ENCODE measurements at regions not wholly inside any gene's neighbourhood (a gene's known extent, or its start where the extent isn't known, plus 50 kb on each side); places are given as distances from the start of the nearest gene placed in this dataset.

DNA sequence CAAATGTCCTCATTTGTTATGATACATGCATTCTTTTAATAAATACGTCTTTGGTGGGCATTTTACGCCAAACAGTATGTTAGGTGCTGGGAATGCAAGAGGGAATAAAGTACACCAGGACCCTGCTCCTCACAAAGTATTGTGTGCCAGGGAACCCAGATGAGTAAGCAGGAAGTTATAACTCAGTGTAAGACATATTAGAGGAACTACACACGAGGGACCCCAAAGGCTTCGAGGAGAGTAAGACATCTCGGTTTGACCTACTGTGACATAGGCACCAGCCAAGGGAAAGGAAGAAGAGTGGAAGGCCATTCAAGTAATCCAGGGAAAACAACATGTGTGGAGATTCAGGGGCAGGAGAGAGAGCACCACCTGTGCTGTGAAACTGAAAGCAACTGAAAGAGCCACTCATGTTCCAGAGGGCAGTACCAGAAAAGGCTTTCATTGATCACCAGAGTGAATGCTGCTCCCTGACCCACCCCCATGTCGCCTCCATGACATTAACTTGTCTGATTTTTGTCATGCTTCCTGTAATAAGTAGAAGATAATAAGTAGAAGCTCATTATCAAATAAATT, 542.5 kb upstream of the PKN2 start:
- Histone ChIP-seq H3K36me3 (ENCODE audit: insufficient read depth, low read length) (no peaks in the 10 kb centered on the region), H3K27ac (ENCODE audit: low read depth, low read length) (no peak overlapping the region), H3K27me3 (ENCODE audit: insufficient read depth, low read length) (no peaks in the 10 kb centered on the region), H3K4me3 (ENCODE audit: insufficient read depth, low read length) (peak overlapping the region; percentile 29), H3K9me3 (ENCODE audit: low read depth, low read length) (no peaks in the 10 kb centered on the region), H3K4me1 (ENCODE audit: insufficient read depth, low read length) (no peaks in the 10 kb centered on the region), H3K79me2 (ENCODE audit: insufficient read depth, low read length) (no peaks in the 10 kb centered on the region), H4K20me1 (ENCODE audit: insufficient read depth, low read length) (no peaks in the 10 kb centered on the region), H3K4me2 (ENCODE audit: insufficient read depth, low read length) (peak overlapping the region; percentile 41), H2AFZ (ENCODE audit: low read length) (peak overlapping the region; percentile 42)
- DNase-seq (ENCODE audit: insufficient read length, low spot score, missing footprints), result no peak
- TF ChIP-seq, protein P1, sequence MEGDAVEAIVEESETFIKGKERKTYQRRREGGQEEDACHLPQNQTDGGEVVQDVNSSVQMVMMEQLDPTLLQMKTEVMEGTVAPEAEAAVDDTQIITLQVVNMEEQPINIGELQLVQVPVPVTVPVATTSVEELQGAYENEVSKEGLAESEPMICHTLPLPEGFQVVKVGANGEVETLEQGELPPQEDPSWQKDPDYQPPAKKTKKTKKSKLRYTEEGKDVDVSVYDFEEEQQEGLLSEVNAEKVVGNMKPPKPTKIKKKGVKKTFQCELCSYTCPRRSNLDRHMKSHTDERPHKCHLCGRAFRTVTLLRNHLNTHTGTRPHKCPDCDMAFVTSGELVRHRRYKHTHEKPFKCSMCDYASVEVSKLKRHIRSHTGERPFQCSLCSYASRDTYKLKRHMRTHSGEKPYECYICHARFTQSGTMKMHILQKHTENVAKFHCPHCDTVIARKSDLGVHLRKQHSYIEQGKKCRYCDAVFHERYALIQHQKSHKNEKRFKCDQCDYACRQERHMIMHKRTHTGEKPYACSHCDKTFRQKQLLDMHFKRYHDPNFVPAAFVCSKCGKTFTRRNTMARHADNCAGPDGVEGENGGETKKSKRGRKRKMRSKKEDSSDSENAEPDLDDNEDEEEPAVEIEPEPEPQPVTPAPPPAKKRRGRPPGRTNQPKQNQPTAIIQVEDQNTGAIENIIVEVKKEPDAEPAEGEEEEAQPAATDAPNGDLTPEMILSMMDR (IDR thresholded peaks at IDR 0.05; ENCODE audit: extremely low read depth, low read depth, low read length), result no peak

DNA sequence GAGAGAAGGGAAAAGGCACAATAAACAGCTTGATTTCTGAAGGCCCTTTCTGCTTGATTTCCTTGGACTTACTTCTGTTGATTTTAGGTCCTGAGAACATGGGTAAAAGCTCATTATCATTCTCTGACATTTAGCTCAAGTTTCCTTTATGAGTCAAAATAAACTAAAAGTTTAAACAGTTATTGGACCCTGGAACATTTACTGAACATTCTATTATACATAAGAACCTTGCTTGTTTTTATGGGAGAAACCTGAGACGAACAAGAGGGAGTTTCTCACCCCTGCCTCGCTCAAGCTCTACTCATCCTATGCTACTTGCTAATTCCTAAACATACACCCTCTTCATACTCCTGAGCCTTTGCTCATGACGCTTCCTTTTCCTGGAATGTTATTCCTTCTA, 538.3 kb upstream of the PKN2 start:
- H3K4me2 ChIP-seq (ENCODE audit: insufficient read depth, low read length), result no peak overlapping the region
- H3K4me1 ChIP-seq (ENCODE audit: insufficient read depth, low read length), result no peaks in the 10 kb centered on the region
- H3K27me3 ChIP-seq (ENCODE audit: insufficient read depth, low read length), result no peaks in the 10 kb centered on the region
- H3K36me3 ChIP-seq (ENCODE audit: insufficient read depth, low read length), result no peaks in the 10 kb centered on the region
- H4K20me1 ChIP-seq (ENCODE audit: insufficient read depth, low read length), result no peaks in the 10 kb centered on the region
- no peaks in the 10 kb centered on the region for H3K79me2 ChIP-seq (ENCODE audit: insufficient read depth, low read length)
- H3K4me3 ChIP-seq (ENCODE audit: insufficient read depth, low read length), result no peak overlapping the region
- H2AFZ ChIP-seq (ENCODE audit: low read length), result no peak overlapping the region
- DNase-seq (ENCODE audit: insufficient read length, low spot score, missing footprints), result no peak
- no peaks in the 10 kb centered on the region for H3K9me3 ChIP-seq (ENCODE audit: low read depth, low read length)
- TF ChIP-seq, protein P1 (IDR thresholded peaks at IDR 0.05; ENCODE audit: extremely low read depth, low read depth, low read length), result no peak
- no peak overlapping the region for H3K27ac ChIP-seq (ENCODE audit: low read depth, low read length)

DNA sequence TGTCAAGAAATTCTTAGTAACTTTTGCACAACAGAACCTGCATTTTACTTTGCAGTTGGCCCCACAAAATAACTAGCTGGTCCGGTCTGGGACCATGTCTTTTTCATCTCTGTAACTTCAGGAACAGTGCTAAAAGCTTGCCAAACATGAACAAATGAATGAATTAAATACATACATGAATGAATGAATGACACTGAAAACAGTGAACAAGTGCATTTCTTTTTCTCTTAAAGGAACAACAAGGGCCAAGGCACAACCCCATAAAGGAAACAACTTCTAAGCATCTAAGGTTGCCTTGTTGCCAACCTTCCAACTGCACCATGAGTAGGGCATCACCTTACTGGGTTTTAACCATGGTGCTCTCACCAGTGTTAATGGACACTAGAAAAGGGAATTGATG, 534.4 kb upstream of the PKN2 start:
- Histone ChIP-seq H3K79me2 (ENCODE audit: insufficient read depth, low read length) (no peaks in the 10 kb centered on the region), H3K27me3 (ENCODE audit: insufficient read depth, low read length) (no peaks in the 10 kb centered on the region), H3K4me2 (ENCODE audit: insufficient read depth, low read length) (no peak overlapping the region), H2AFZ (ENCODE audit: low read length) (no peak overlapping the region), H4K20me1 (ENCODE audit: insufficient read depth, low read length) (no peaks in the 10 kb centered on the region), H3K4me1 (ENCODE audit: insufficient read depth, low read length) (no peaks in the 10 kb centered on the region), H3K27ac (ENCODE audit: low read depth, low read length) (no peak overlapping the region), H3K4me3 (ENCODE audit: insufficient read depth, low read length) (no peak overlapping the region), H3K36me3 (ENCODE audit: insufficient read depth, low read length) (no peaks in the 10 kb centered on the region), H3K9me3 (ENCODE audit: low read depth, low read length) (no peaks in the 10 kb centered on the region)
- no peak for DNase-seq (ENCODE audit: insufficient read length, low spot score, missing footprints)
- TF ChIP-seq, protein P1 (IDR thresholded peaks at IDR 0.05; ENCODE audit: extremely low read depth, low read depth, low read length), result no peak

DNA sequence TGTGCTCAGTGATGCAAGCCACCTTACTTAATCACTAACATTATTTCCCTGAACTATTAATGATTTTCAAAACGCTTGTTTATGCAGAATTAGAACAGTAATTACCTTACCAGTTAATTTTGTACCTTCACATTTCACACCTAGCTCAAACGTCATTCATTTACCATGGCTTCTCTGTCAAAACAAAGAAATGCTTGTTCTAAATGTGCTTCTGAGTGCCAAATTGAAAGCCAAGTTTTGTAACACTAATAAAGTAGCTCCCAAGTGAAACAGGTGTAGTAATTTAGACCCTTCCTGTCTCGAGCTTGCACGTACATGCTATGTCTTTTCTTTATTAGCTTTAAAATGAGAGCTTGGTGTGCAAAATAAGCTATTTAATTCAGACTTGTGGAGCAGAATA, 533.7 kb upstream of the PKN2 start:
- no peaks in the 10 kb centered on the region for H3K36me3 ChIP-seq (ENCODE audit: insufficient read depth, low read length)
- no peaks in the 10 kb centered on the region for H3K79me2 ChIP-seq (ENCODE audit: insufficient read depth, low read length)
- no peak for DNase-seq (ENCODE audit: insufficient read length, low spot score, missing footprints)
- H4K20me1 ChIP-seq (ENCODE audit: insufficient read depth, low read length), result no peaks in the 10 kb centered on the region
- H2AFZ ChIP-seq (ENCODE audit: low read length), result no peak overlapping the region
- H3K4me2 ChIP-seq (ENCODE audit: insufficient read depth, low read length), result no peak overlapping the region
- H3K27me3 ChIP-seq (ENCODE audit: insufficient read depth, low read length), result no peaks in the 10 kb centered on the region
- TF ChIP-seq, protein P1 (IDR thresholded peaks at IDR 0.05; ENCODE audit: extremely low read depth, low read depth, low read length), result no peak
- no peak overlapping the region for H3K4me3 ChIP-seq (ENCODE audit: insufficient read depth, low read length)
- no peak overlapping the region for H3K27ac ChIP-seq (ENCODE audit: low read depth, low read length)
- H3K4me1 ChIP-seq (ENCODE audit: insufficient read depth, low read length), result no peaks in the 10 kb centered on the region
- no peaks in the 10 kb centered on the region for H3K9me3 ChIP-seq (ENCODE audit: low read depth, low read length)

Measured in osteoblast (primary cell).